SH-SY5Y (cell line): ENCODE measurements at regions not wholly inside any gene's neighbourhood (a gene's known extent, or its start where the extent isn't known, plus 50 kb on each side); places are given as distances from the start of the nearest gene placed in this dataset.

Source experiments
- GATA2 ChIP-seq: IDR thresholded peaks from 2 replicates; pipeline ENCODE4 v1.6.1; 2011; ENCODE audit warnings: mild to moderate bottlenecking, low read depth, low read length
- GATA3 ChIP-seq: IDR thresholded peaks from 2 replicates; pipeline ENCODE4 v1.6.1; 2011; ENCODE audit warnings: low read depth, mild to moderate bottlenecking, low read length, moderate library complexity

GRCh38 chr2:219985017-219985416 lies 357.6 kb downstream of the SLC4A3 start:
- no peak for TF ChIP-seq GATA2
- TF ChIP-seq GATA3, result no peak

GRCh38 chr2:219987830-219988229 lies 360.4 kb downstream of the SLC4A3 start:
- TF ChIP-seq GATA2, result no peak

- TF ChIP-seq GATA2 (no peak), GATA3 (no peak)
Measured at GRCh38 chr2:219989744-219990143, 362.3 kb downstream of the SLC4A3 start.

- TF ChIP-seq GATA2 (no peak), GATA3 (no peak)
Measured at GRCh38 chr2:219991116-219991515, 363.7 kb downstream of the SLC4A3 start.

GRCh38 chr2:219995399-219995798 lies 368.0 kb downstream of the SLC4A3 start:
- TF ChIP-seq GATA3, result no peak
- TF ChIP-seq GATA2, result no peak

- TF ChIP-seq GATA2 (no peak), GATA3 (no peak)
Measured at GRCh38 chr2:219995991-219996765, 368.7 kb downstream of the SLC4A3 start.

- TF ChIP-seq GATA3 (no peak), GATA2 (no peak)
Measured at GRCh38 chr2:219997341-219997851, 370.0 kb downstream of the SLC4A3 start.

- TF ChIP-seq GATA2, result no peak
- TF ChIP-seq GATA3, result no peak
Measured at GRCh38 chr2:219998107-219998506, 370.7 kb downstream of the SLC4A3 start.

GRCh38 chr2:219998714-219999227 lies 371.3 kb downstream of the SLC4A3 start:
- TF ChIP-seq GATA2 (no peak), GATA3 (no peak)

- no peak for TF ChIP-seq GATA2
- TF ChIP-seq GATA3, result no peak
Measured at GRCh38 chr2:220000080-220000479, 372.6 kb downstream of the SLC4A3 start.

- TF ChIP-seq GATA3 (no peak), GATA2 (no peak)
Measured at GRCh38 chr2:220000586-220000985, 373.2 kb downstream of the SLC4A3 start.

GRCh38 chr2:220001751-220002150 lies 374.3 kb downstream of the SLC4A3 start:
- TF ChIP-seq GATA3, result no peak
- TF ChIP-seq GATA2, result no peak

- TF ChIP-seq GATA3 (no peak), GATA2 (no peak)
Measured at GRCh38 chr2:220002251-220002650, 374.8 kb downstream of the SLC4A3 start.

- TF ChIP-seq GATA3 (no peak), GATA2 (no peak)
Measured at GRCh38 chr2:220002699-220003098, 375.3 kb downstream of the SLC4A3 start.

- no peak for TF ChIP-seq GATA3
- TF ChIP-seq GATA2, result no peak
Measured at GRCh38 chr2:220005362-220005761, 377.9 kb downstream of the SLC4A3 start.

GRCh38 chr2:220006152-220006621 lies 378.8 kb downstream of the SLC4A3 start:
- TF ChIP-seq GATA2 (no peak), GATA3 (no peak)
